ENCODE measurements at regions not wholly inside any gene's neighbourhood (a gene's known extent, or its start where the extent isn't known, plus 50 kb on each side); places are given as distances from the start of the nearest gene placed in this dataset.

DNA sequence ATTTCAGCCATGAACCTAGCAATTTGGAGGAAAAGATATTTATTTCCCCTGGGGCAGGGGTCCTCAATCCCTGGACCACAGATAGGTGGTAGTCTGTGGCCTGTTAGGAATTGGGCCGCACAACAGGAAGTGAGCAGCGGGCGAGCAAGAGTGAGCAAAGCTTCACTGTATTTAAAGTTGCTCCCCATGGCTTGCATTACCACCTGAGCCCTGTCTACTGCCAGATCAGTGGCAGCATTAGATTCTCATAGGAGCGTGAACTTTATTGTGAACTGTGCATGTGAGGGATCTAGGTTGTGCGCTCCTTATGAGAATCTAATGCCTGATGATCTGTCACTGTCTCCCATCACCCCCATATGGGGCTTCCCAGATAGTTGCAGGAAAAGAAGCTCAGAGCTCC, 127.6 kb downstream of the ICOS start:
- no peak overlapping the region for H3K9ac ChIP-seq (ENCODE audit: low read length)
- no peaks in the 10 kb centered on the region for H3K79me2 ChIP-seq (ENCODE audit: insufficient read depth, low read length)
- no peaks in the 10 kb centered on the region for H4K20me1 ChIP-seq (ENCODE audit: insufficient read depth)
- H3K4me1 ChIP-seq (ENCODE audit: control insufficient read depth in 1 of 2, insufficient read depth in 2 of 2, low read length in 2 of 2), result no peaks in the 10 kb centered on the region
- no peak overlapping the region for H3K27ac ChIP-seq (ENCODE audit: low read depth, low read length)
- POLR2A ChIA-PET, result no interaction called here
- H3K4me2 ChIP-seq (ENCODE audit: low read length), result no peak overlapping the region
- RAD21 ChIA-PET (ENCODE audit: low non-redundant PET in 1 of 2, low total read pairs in 2 of 2, uncharacterized antibody in 2 of 2, unreplicated experiment in 2 of 2), result no interaction called here
- no peaks in the 10 kb centered on the region for H3K9me3 ChIP-seq (ENCODE audit: control insufficient read depth in 1 of 2, insufficient read depth in 1 of 2, low read depth in 1 of 2, low read length in 2 of 2)
- DNase-seq (ENCODE audit: low read depth, low spot score) (no peak), ATAC-seq (no peak)
- H3K27me3 ChIP-seq (ENCODE audit: insufficient read depth, low read length), result peaks cover 13% of the 10 kb centered on the region
- TF ChIP-seq, protein P1, sequence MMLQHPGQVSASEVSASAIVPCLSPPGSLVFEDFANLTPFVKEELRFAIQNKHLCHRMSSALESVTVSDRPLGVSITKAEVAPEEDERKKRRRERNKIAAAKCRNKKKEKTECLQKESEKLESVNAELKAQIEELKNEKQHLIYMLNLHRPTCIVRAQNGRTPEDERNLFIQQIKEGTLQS (IDR thresholded peaks at IDR 0.05), result no peak
- TF ChIP-seq POLR2A (IDR thresholded peaks at IDR 0.05; ENCODE audit: borderline replicate concordance, extremely low read depth, insufficient read depth, insufficient read length), result no peak
- TF ChIP-seq YY1 (IDR thresholded peaks at IDR 0.05; ENCODE audit: extremely low read depth, insufficient replicate concordance, low read depth, low read length), result no peak
- no peaks in the 10 kb centered on the region for H3K36me3 ChIP-seq (ENCODE audit: control insufficient read depth in 1 of 2, insufficient read depth in 2 of 2, low read length in 2 of 2)
- H2AFZ ChIP-seq (ENCODE audit: low read depth, low read length, poor library complexity, severe bottlenecking), result no peak overlapping the region
- CTCF ChIA-PET, result interaction anchor here (0.6 kb wide), 1 partner anchor 13 kb away, joined by 3 read pairs; no protein-coding TSS in a partner anchor
- intact Hi-C loops (cut with micrococcal nuclease), result no loop called here
- H3K9me2 ChIP-seq (ENCODE audit: insufficient read depth), result no peaks in the 10 kb centered on the region
- H3K4me3 ChIP-seq (replicated peaks in 1 of 2; ENCODE audit: low read depth in 1 of 2, low read length in 2 of 2), result no peak overlapping the region
- BruUV-seq (replicated peaks), result no TSS peak

DNA sequence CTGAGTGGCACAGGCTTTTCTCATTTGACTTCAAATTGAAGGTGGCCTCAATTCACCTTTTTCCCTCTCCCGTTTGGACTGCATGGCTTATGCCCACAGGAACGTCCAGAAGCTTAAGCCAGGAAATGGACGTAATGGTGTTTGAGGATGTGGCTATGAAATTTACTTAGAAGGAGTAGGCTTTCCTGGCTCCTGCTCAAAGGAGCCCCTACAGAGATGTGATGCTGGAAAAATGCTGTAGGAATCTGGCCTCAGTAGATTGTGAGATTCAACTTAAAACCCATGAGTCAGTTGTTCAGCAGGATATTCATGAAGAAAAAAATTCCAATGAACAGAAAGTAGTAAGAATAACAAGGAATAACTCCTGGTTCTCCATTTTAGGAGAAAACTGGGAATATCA, 129.0 kb downstream of the ICOS start:
- no peak for DNase-seq (ENCODE audit: low read depth, low spot score)
- H3K79me2 ChIP-seq (ENCODE audit: insufficient read depth, low read length), result no peaks in the 10 kb centered on the region
- TF ChIP-seq EZH2 (IDR thresholded peaks at IDR 0.05) (no peak), SRF (IDR thresholded peaks at IDR 0.05; ENCODE audit: low read depth) (no peak), ZNF274 (IDR thresholded peaks at IDR 0.05; ENCODE audit: low read depth, low read length) (no peak), RAD21 (IDR thresholded peaks at IDR 0.05; ENCODE audit: low read depth) (no peak), POLR2A (IDR thresholded peaks at IDR 0.05; ENCODE audit: borderline replicate concordance, extremely low read depth, insufficient read depth, insufficient read length) (no peak), POLR2AphosphoS5 (IDR thresholded peaks at IDR 0.05; ENCODE audit: low read depth, low read length) (no peak), SIN3A (IDR thresholded peaks at IDR 0.05; ENCODE audit: low read depth) (no peak), CEBPB (IDR thresholded peaks at IDR 0.05; ENCODE audit: low read depth) (no peak)
- TF ChIP-seq, protein P2, sequence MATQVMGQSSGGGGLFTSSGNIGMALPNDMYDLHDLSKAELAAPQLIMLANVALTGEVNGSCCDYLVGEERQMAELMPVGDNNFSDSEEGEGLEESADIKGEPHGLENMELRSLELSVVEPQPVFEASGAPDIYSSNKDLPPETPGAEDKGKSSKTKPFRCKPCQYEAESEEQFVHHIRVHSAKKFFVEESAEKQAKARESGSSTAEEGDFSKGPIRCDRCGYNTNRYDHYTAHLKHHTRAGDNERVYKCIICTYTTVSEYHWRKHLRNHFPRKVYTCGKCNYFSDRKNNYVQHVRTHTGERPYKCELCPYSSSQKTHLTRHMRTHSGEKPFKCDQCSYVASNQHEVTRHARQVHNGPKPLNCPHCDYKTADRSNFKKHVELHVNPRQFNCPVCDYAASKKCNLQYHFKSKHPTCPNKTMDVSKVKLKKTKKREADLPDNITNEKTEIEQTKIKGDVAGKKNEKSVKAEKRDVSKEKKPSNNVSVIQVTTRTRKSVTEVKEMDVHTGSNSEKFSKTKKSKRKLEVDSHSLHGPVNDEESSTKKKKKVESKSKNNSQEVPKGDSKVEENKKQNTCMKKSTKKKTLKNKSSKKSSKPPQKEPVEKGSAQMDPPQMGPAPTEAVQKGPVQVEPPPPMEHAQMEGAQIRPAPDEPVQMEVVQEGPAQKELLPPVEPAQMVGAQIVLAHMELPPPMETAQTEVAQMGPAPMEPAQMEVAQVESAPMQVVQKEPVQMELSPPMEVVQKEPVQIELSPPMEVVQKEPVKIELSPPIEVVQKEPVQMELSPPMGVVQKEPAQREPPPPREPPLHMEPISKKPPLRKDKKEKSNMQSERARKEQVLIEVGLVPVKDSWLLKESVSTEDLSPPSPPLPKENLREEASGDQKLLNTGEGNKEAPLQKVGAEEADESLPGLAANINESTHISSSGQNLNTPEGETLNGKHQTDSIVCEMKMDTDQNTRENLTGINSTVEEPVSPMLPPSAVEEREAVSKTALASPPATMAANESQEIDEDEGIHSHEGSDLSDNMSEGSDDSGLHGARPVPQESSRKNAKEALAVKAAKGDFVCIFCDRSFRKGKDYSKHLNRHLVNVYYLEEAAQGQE (IDR thresholded peaks at IDR 0.05; ENCODE audit: low read depth), result no peak
- TF ChIP-seq, protein P1 (IDR thresholded peaks at IDR 0.05), result no peak
- TF ChIP-seq, protein P3, sequence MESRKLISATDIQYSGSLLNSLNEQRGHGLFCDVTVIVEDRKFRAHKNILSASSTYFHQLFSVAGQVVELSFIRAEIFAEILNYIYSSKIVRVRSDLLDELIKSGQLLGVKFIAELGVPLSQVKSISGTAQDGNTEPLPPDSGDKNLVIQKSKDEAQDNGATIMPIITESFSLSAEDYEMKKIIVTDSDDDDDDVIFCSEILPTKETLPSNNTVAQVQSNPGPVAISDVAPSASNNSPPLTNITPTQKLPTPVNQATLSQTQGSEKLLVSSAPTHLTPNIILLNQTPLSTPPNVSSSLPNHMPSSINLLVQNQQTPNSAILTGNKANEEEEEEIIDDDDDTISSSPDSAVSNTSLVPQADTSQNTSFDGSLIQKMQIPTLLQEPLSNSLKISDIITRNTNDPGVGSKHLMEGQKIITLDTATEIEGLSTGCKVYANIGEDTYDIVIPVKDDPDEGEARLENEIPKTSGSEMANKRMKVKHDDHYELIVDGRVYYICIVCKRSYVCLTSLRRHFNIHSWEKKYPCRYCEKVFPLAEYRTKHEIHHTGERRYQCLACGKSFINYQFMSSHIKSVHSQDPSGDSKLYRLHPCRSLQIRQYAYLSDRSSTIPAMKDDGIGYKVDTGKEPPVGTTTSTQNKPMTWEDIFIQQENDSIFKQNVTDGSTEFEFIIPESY (IDR thresholded peaks at IDR 0.05; ENCODE audit: extremely low read depth, insufficient replicate concordance, low read length), result no peak
- H3K9me3 ChIP-seq (ENCODE audit: control insufficient read depth in 1 of 2, insufficient read depth in 1 of 2, low read depth in 1 of 2, low read length in 2 of 2), result no peaks in the 10 kb centered on the region
- no peaks in the 10 kb centered on the region for H4K20me1 ChIP-seq (ENCODE audit: insufficient read depth)
- H3K4me1 ChIP-seq (ENCODE audit: control insufficient read depth in 1 of 2, insufficient read depth in 2 of 2, low read length in 2 of 2), result no peaks in the 10 kb centered on the region
- no peak overlapping the region for H3K4me3 ChIP-seq (replicated peaks in 1 of 2; ENCODE audit: low read depth in 1 of 2, low read length in 2 of 2)
- H3K9ac ChIP-seq (ENCODE audit: low read length), result no peak overlapping the region
- no TSS peak for BruUV-seq (replicated peaks)
- no peak overlapping the region for H3K27ac ChIP-seq (ENCODE audit: low read depth, low read length)
- no peak overlapping the region for H3K4me2 ChIP-seq (ENCODE audit: low read length)
- H2AFZ ChIP-seq (ENCODE audit: low read depth, low read length, poor library complexity, severe bottlenecking), result no peak overlapping the region
- H3K9me2 ChIP-seq (ENCODE audit: insufficient read depth), result no peaks in the 10 kb centered on the region
- POLR2A ChIA-PET, result no interaction called here
- no peaks in the 10 kb centered on the region for H3K36me3 ChIP-seq (ENCODE audit: control insufficient read depth in 1 of 2, insufficient read depth in 2 of 2, low read length in 2 of 2)
- ATAC-seq, result no peak
- peaks cover 20% of the 10 kb centered on the region; the same call in 1 of the 2 replicates for H3K27me3 ChIP-seq (ENCODE audit: insufficient read depth, low read length)
- intact Hi-C loops (cut with micrococcal nuclease), result no loop called here
- CTCF ChIA-PET, result no interaction called here
- RAD21 ChIA-PET (ENCODE audit: low non-redundant PET in 1 of 2, low total read pairs in 2 of 2, uncharacterized antibody in 2 of 2, unreplicated experiment in 2 of 2), result no interaction called here
